Chondrocyte (in vitro differentiated cells): ENCODE measurements at regions not wholly inside any gene's neighbourhood (a gene's known extent, or its start where the extent isn't known, plus 50 kb on each side); places are given as distances from the start of the nearest gene placed in this dataset.

ENCODE experiments used
- DNase-seq: peaks from one replicate; pipeline ENCODE4 v3.0.0; 2021; ENCODE audit warnings: mixed read lengths, low spot score
- H3K27ac Mint-ChIP-seq: one replicate; pipeline ENCODE4 v1.8.0; 2021; ENCODE audit warnings: mild to moderate bottlenecking, moderate library complexity, mixed read lengths; ENCODE audit not compliant: unreplicated experiment
- H3K27me3 Mint-ChIP-seq: 2 replicates; pipeline ENCODE4 v1.8.0; 2021; ENCODE audit warnings: low read depth, mixed read lengths
- H3K36me3 Mint-ChIP-seq: 2 replicates; pipeline ENCODE4 v1.8.0; 2021; ENCODE audit warnings: low read depth, mixed read lengths
- H3K4me1 Mint-ChIP-seq: 2 replicates; pipeline ENCODE4 v1.8.0; 2021; ENCODE audit warnings: low read depth, mild to moderate bottlenecking, mixed read lengths
- H3K4me3 Mint-ChIP-seq: one replicate; pipeline ENCODE4 v1.8.0; 2021; ENCODE audit warnings: mild to moderate bottlenecking, moderate library complexity, mixed read lengths; ENCODE audit not compliant: unreplicated experiment
- H3K9me3 Mint-ChIP-seq: 2 replicates; pipeline ENCODE4 v1.8.0; 2021; ENCODE audit warnings: low read depth, mixed read lengths
- CTCF ChIP-seq: fragments of 200-600 bp; sonication (generic); IDR thresholded peaks from 2 replicates; pipeline ENCODE4 v1.5.0; 2021; ENCODE audit warnings: antibody characterized with exemption, mild to moderate bottlenecking, moderate library complexity

GRCh38 chr12:105548626-105549025 lies 218.1 kb downstream of the C12orf75 start:
- Mint-ChIP-seq H3K9me3 (peaks cover 6% of the 10 kb centered on the region), H3K4me1 (peaks cover 6% of the 10 kb centered on the region), H3K27me3 (no peaks in the 10 kb centered on the region), H3K36me3 (peaks cover 24% of the 10 kb centered on the region), H3K4me3 (no peak overlapping the region), H3K27ac (no peak overlapping the region)
- TF ChIP-seq CTCF = no peak
- no peak for DNase-seq

GRCh38 chr12:105552056-105552455 lies 221.6 kb downstream of the C12orf75 start:
- Mint-ChIP-seq H3K36me3 (peaks cover 19% of the 10 kb centered on the region), H3K4me3 (no peak overlapping the region), H3K27me3 (no peaks in the 10 kb centered on the region), H3K27ac (no peak overlapping the region), H3K4me1 (peaks cover 5% of the 10 kb centered on the region), H3K9me3 (no peaks in the 10 kb centered on the region)
- no peak for TF ChIP-seq CTCF
- no peak for DNase-seq

DNA sequence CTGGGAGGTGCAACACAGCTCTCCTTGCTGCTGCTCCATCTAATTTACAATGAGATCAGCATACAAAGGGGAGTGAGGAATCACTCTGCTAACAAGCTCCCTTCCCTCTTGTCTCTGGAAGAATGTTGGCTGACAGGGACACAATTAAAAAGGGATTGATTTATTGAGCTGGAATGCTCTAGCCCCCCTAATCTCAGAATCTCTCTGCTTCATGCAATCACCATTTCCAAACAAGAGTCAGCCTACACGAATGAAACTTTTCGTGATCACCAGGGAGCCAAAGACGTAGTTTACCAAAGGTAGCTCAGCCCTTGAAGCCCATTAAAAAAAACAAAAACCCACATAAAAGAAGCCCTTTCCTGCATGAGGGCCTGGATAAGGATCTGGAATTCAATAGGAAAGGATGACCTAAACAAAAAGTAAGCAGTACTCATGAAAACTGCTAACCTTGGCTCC lies 223.8 kb downstream of the C12orf75 start:
- H3K36me3 Mint-ChIP-seq = peaks cover 14% of the 10 kb centered on the region
- no peaks in the 10 kb centered on the region for H3K9me3 Mint-ChIP-seq
- no peaks in the 10 kb centered on the region for H3K27me3 Mint-ChIP-seq
- H3K4me1 Mint-ChIP-seq = peaks cover 5% of the 10 kb centered on the region
- TF ChIP-seq CTCF = no peak
- H3K27ac Mint-ChIP-seq = no peak overlapping the region
- no peak for DNase-seq
- no peak overlapping the region for H3K4me3 Mint-ChIP-seq

GRCh38 chr12:105554856-105555255 lies 224.4 kb downstream of the C12orf75 start:
- TF ChIP-seq CTCF = no peak
- Mint-ChIP-seq H3K27me3 (no peaks in the 10 kb centered on the region), H3K4me3 (no peak overlapping the region), H3K4me1 (peaks cover 5% of the 10 kb centered on the region), H3K36me3 (peaks cover 11% of the 10 kb centered on the region), H3K9me3 (no peaks in the 10 kb centered on the region), H3K27ac (no peak overlapping the region)
- no peak for DNase-seq

DNA sequence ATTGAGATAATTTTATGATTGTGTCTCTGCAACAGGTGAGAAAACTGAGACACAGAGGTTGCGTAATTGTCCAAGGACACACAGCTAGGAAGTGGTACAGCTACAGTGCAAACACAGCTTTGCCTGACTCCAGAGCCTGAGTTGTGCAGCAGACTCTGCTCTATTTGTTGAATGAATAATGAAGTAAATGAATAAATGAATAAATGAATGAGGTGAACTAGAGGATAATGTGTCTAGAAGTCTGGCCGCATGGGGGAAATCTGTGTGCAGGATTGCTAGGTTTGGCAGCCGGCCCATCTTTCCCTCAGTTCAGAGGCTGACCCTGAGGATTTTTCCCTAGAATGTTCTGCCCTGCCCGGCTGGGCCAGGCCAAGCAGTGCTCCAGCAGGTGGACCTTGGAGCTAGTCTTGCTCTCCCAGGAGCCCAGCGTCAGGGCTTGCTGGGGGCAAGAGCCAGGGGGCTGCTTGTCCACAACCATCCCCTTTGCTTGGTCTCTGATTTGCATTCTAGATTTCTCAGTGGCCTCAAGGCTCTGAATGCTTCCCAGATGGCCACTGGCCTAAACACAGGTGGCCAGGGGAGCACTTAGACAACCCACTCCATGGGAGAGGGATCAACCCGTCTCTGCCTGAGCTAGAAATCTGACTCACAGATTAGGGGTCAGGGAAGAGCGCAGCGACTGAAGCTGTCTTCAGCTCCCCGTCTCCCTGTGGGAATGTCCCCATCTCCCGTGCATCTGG lies 225.2 kb downstream of the C12orf75 start:
- H3K4me1 Mint-ChIP-seq = peaks cover 10% of the 10 kb centered on the region
- DNase-seq = no peak
- H3K27ac Mint-ChIP-seq = no peak overlapping the region
- no peak overlapping the region for H3K4me3 Mint-ChIP-seq
- peaks cover 8% of the 10 kb centered on the region for H3K36me3 Mint-ChIP-seq
- TF ChIP-seq CTCF = no peak
- no peaks in the 10 kb centered on the region for H3K9me3 Mint-ChIP-seq
- H3K27me3 Mint-ChIP-seq = no peaks in the 10 kb centered on the region
